VCaP (cell line): ENCODE measurements at regions not wholly inside any gene's neighbourhood (a gene's known extent, or its start where the extent isn't known, plus 50 kb on each side); places are given as distances from the start of the nearest gene placed in this dataset.

ENCODE experiments used
- H3K27ac ChIP-seq: fragments of 450-650 bp; 2 replicates; pipeline ENCODE4 v1.5.1; 2017
- TF ChIP-seq, protein P1 (sequence below): fragments of 450-650 bp; conservative IDR thresholded peaks from 2 replicates; pipeline ENCODE4 v1.5.1; 2017; ENCODE audit warnings: mild to moderate bottlenecking, moderate library complexity

DNA sequence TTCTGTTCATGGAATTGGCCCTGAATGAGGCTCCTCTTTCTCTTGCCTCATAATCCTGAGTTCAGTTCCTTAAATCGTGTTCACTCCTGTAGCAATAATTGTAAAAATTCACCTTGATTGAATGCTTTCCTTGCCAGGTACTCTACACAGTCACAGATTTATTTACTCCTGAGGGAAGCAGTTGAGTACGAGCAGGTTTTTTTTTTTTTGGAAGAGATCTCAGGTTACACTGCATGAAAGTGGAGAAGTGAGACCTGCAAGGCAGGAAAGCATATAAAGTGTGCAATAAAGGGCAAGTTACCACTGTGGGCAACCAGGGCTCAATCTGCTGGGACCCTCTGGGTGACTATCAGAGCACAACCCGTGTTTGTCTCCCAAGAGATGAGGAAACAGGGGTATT lies 93.0 kb upstream of the DOK5 start:
- TF ChIP-seq, protein P1, sequence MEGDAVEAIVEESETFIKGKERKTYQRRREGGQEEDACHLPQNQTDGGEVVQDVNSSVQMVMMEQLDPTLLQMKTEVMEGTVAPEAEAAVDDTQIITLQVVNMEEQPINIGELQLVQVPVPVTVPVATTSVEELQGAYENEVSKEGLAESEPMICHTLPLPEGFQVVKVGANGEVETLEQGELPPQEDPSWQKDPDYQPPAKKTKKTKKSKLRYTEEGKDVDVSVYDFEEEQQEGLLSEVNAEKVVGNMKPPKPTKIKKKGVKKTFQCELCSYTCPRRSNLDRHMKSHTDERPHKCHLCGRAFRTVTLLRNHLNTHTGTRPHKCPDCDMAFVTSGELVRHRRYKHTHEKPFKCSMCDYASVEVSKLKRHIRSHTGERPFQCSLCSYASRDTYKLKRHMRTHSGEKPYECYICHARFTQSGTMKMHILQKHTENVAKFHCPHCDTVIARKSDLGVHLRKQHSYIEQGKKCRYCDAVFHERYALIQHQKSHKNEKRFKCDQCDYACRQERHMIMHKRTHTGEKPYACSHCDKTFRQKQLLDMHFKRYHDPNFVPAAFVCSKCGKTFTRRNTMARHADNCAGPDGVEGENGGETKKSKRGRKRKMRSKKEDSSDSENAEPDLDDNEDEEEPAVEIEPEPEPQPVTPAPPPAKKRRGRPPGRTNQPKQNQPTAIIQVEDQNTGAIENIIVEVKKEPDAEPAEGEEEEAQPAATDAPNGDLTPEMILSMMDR = no peak
- peak overlapping the region; percentile 39 for H3K27ac ChIP-seq

DNA sequence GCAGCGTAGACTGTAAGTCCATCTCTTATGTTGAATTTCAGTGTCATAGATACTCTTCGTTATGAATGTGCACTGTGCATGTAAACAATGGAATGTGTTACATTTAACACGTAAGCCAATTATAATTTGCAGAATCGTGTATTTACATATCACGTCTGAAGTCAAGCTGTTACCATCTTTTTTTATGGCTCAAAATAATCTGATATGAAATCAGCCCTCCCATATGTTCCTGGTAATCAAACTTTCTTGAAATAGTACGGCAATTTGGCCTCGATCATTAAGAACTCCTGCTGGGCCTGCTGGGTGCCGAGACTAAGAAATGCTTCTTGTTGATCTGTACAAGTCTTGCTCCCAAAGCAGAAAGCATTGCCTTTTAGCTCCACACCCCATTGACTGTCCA lies 89.6 kb upstream of the DOK5 start:
- TF ChIP-seq, protein P1 = no peak
- H3K27ac ChIP-seq = no peak overlapping the region

DNA sequence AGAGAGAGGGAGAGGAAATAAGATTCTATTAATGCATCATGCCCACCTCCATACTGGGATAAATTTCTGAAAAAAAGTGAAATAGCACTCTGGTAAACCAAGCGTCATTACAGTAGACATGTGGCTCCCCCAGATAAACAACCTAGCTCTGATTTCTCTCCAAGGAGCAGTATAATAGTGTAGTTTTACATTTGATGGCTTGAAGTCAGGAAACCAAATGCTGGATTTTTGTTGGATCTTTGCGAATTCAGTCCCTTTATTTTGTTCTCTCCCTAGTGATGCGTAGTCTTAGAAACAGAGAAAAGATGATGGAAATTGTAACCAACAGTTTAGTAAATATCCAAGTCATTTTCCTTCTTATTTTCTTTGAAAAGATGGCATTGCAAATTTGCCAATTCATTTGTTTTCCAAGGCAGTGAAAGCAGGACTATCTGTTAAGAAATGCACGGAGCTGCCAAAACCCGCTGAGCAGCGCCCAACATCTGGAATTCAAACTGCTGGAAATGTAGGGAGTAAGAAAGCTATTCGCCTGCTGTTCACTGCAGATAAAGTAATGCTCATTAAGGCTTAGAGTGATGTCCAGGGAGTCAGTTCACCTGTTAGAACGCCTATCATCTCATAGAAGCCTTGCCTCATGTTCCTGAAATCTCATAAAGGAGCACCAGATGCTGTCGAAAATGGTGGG lies 85.7 kb upstream of the DOK5 start:
- H3K27ac ChIP-seq = no peak overlapping the region
- TF ChIP-seq, protein P1 = no peak

DNA sequence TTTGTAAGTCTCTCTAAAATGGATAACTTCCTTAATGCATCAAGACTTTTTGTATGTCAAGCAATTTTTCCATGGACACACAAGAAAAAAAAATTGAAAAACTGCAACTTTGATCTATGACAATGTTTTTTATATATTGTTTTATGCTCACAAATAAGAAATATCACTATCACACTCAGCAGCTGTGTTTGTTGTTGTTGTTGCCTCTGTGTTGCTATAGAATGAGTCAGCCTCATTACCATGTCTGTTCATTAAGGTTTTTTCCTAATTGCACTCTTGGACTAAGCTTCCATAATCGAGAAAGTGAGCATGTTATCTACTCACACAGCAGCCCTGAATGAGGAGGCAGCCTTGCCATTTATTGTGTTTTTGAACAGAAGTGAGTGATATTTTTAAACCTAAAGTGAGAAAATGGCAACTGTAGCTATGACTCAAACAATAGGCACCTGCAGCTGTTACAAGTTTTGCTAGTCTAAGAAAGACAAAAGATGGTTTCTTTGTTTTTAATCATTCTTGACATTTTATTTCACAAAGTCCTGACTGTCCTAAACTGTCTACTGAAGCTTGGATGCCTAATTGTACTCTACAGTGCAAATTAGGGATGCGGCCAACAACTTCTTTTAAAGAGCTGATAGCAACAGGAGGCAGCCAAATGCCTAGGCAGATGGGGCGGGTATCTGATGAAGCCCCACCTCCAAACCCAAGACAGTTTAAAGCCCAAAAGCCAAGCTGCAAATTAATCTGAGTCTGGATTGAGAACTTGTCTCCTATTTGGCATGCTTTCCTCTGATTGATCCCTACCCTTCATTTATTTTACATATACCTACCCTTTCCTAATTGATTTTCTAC lies 77.9 kb upstream of the DOK5 start:
- H3K27ac ChIP-seq = no peak overlapping the region

DNA sequence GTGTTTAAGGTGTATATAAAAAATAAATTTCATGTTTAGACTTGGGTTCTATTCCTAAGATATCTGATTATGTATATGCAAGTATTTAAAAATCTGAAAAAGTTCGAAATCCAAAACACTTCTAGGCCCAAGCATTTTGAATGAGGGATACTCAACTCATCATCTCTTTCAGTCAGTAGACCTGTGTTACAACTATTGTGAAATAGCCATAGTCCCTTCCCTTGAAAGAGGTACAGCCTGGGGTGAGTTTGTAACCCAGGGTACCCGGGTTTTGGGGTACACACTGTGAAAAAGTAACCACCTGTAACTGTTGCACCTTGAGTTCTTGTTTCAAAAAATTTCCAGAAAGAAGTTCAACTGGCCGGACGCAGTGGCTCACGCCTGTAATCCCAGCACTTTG lies 76.6 kb upstream of the DOK5 start:
- TF ChIP-seq, protein P1 = no peak
- no peak overlapping the region for H3K27ac ChIP-seq

More for the DNA sequence above, 77.9 kb upstream of the DOK5 start:
- TF ChIP-seq, protein P1 = no peak

DNA sequence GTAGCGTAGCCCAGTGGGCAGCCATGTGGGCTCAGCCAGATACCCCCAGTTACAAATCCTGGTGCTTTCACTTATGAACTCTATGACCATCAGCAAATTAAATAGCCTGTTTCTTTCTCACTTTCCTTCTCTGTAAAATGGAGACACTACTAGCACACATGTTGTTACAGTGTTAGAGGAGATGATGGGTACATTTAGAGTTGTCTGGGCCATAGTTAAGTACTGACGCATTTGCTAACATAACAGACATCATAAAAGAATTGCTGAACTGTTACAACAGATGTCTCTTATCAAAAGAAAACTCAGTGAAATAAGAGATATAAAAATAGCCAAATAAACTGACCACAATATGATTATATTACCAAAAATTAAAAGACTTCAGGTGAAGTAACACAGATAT lies 69.9 kb upstream of the DOK5 start:
- no peak overlapping the region for H3K27ac ChIP-seq
- TF ChIP-seq, protein P1 = no peak

DNA sequence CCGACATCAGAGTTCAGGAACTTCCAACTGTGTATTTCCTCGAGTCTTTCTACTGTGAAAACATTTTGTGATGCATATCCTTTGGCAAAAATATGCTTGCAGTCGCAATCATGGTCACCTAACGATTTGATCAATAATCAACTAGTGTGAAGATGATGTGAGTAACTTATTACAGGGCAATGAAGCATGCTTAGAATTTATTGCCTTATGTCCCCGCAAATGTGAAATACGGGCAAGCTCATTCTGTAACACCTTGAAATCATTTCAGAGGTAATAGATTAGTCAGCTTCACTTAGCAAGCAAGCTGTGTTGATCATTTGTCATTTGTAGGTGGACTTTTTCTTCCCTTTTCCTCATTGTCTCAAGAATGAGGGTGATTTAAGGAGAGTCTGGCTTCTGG lies 67.9 kb upstream of the DOK5 start:
- TF ChIP-seq, protein P1 = no peak
- no peak overlapping the region for H3K27ac ChIP-seq
